ENCODE measurements at regions not wholly inside any gene's neighbourhood (a gene's known extent, or its start where the extent isn't known, plus 50 kb on each side); places are given as distances from the start of the nearest gene placed in this dataset.
"Not testable (repeated sequence)": the region's sequence is repeated elsewhere in the genome, so short reads cannot be mapped to it uniquely, and the experiment has no call there.

GRCh38 chr18:44258576-44258975, 422.1 kb upstream of the SETBP1 start:
- no peak for FAIRE-seq

- FAIRE-seq = no peak
Observed at GRCh38 chr18:44259610-44260009, 421.1 kb upstream of the SETBP1 start.

- no peak for FAIRE-seq
Observed at GRCh38 chr18:44265437-44265836, 415.3 kb upstream of the SETBP1 start.

- no peak for FAIRE-seq
Observed at GRCh38 chr18:44273298-44273697, 407.4 kb upstream of the SETBP1 start.

- no peak for FAIRE-seq
Observed at GRCh38 chr18:44280479-44280878, 400.2 kb upstream of the SETBP1 start.

GRCh38 chr18:44286049-44286448, 394.6 kb upstream of the SETBP1 start:
- no peak for FAIRE-seq

GRCh38 chr18:44290366-44290977, 390.2 kb upstream of the SETBP1 start:
- no peak for FAIRE-seq

- no peak for FAIRE-seq
Observed at GRCh38 chr18:44298566-44298965, 382.1 kb upstream of the SETBP1 start.

- no peak for FAIRE-seq
Observed at GRCh38 chr18:44309185-44309584, 371.5 kb upstream of the SETBP1 start.

GRCh38 chr18:44320619-44321460, 359.8 kb upstream of the SETBP1 start:
- FAIRE-seq = no peak

GRCh38 chr18:44321868-44322590, 358.7 kb upstream of the SETBP1 start:
- FAIRE-seq = no peak

GRCh38 chr18:44323125-44323524, 357.6 kb upstream of the SETBP1 start:
- no peak for FAIRE-seq

- FAIRE-seq = no peak
Observed at GRCh38 chr18:44324361-44324760, 356.3 kb upstream of the SETBP1 start.

- no peak for FAIRE-seq
Observed at GRCh38 chr18:44325903-44326635, 354.6 kb upstream of the SETBP1 start.

GRCh38 chr18:44331656-44332570, 348.8 kb upstream of the SETBP1 start:
- FAIRE-seq = no peak

GRCh38 chr18:44341759-44342158, 338.9 kb upstream of the SETBP1 start:
- FAIRE-seq = no peak

- no peak for FAIRE-seq
Observed at GRCh38 chr18:44342162-44342561, 338.5 kb upstream of the SETBP1 start.

GRCh38 chr18:44342946-44343345, 337.7 kb upstream of the SETBP1 start:
- FAIRE-seq = no peak

GRCh38 chr18:44343570-44343969, 337.1 kb upstream of the SETBP1 start:
- FAIRE-seq = no peak

- FAIRE-seq = no peak
Observed at GRCh38 chr18:44356566-44357157, 324.0 kb upstream of the SETBP1 start.

- FAIRE-seq = no peak
Observed at GRCh38 chr18:44358402-44358801, 322.3 kb upstream of the SETBP1 start.

- FAIRE-seq = not testable (repeated sequence)
Observed at GRCh38 chr18:44359741-44360140, 320.9 kb upstream of the SETBP1 start.
